CD4-positive, alpha-beta T cell treated with Interleukin-2 at 100 ng/mL for 4 hours (primary cell): ENCODE measurements at regions not wholly inside any gene's neighbourhood (a gene's known extent, or its start where the extent isn't known, plus 50 kb on each side); places are given as distances from the start of the nearest gene placed in this dataset.
A peak's percentile ranks its signal among the peaks of the same experiment; 100 is the strongest.

ENCODE experiments used
- DNase-seq: peaks from one replicate; pipeline ENCODE4 v3.0.0-alpha.2; 2020; ENCODE audit warnings: low spot score

DNA sequence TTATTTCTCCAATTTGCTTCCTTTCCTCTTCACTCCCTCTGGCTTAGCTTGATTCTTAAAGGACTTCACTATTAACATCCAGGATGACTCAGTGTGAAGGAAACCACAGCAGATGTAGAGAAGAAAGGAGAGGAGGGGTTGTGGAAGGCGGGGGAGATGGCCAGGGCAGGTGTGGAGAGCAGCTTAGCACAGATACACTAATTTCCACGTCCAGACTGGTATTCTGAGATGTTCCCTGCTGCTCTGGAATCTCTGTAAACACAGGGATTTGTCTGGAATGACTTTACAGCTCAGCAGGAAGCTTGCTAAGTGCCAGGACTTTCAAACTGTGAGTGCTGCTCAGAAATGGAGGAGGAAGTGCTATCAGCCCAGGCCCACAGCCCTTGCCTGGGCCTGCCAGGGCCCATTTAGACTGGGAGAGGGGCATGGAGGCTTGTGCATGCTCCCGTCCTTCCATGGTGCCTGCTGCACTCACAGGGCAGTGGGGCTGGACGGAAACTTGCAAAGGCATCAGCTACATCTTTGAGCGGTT lies 202.5 kb upstream of the DDHD1 start:
- DNase-seq, result no peak

GRCh38 chr14:53354336-53354735 lies 201.2 kb upstream of the DDHD1 start:
- DNase-seq, result no peak

DNA sequence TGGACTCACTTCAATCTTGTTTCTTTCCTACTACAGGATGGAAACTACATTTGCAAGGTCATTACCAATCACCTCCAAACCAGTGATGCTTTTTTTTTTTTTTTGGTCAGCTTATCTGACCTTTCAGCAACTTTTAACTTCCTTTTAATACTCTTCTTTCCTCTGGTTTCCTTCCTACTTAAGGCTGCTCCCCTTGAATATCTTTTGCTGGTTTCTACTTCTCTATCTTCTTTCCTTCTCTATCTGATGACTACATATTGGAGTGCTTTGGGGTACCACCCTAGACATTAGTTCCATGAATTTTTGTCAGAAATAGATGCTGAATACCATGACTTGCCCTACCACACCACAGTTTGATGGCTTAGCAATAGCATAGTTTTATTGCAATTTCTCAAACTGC lies 197.7 kb upstream of the DDHD1 start:
- no peak for DNase-seq

GRCh38 chr14:53350429-53350828 lies 197.3 kb upstream of the DDHD1 start:
- no peak for DNase-seq

- no peak for DNase-seq
These were observed 193.9 kb upstream of the DDHD1 start for GRCh38 chr14:53346988-53347387.

DNA sequence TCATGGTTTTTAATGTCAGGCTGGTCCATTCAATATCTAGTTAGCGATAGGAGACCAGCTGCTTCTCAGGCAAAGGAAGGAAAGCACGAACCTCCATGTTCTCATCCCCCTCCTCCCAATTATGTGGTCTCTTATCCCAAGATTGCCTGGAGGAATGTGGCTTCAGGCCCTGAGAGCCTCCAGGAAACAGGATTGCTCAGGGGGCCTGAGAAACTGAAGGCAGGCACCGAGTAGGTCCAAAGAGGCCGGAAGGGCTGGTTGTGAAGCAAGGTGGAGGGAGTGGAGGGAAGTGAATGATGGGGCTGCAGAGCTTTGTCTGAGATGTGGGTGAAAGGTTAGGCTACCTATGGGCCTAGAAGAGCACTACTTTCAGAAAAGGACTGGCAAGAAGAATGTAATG lies 188.2 kb upstream of the DDHD1 start:
- no peak for DNase-seq

- DNase-seq, result no peak
These were observed 185.1 kb upstream of the DDHD1 start for GRCh38 chr14:53338192-53338591.

GRCh38 chr14:53336729-53337128 lies 183.6 kb upstream of the DDHD1 start:
- DNase-seq, result no peak

GRCh38 chr14:53333809-53334208 lies 180.7 kb upstream of the DDHD1 start:
- DNase-seq, result no peak

GRCh38 chr14:53331921-53332320 lies 178.8 kb upstream of the DDHD1 start:
- no peak for DNase-seq

- DNase-seq, result no peak
These were observed 178.1 kb upstream of the DDHD1 start for GRCh38 chr14:53331247-53331646.

- no peak for DNase-seq
These were observed 177.3 kb upstream of the DDHD1 start for GRCh38 chr14:53330441-53330840.

DNA sequence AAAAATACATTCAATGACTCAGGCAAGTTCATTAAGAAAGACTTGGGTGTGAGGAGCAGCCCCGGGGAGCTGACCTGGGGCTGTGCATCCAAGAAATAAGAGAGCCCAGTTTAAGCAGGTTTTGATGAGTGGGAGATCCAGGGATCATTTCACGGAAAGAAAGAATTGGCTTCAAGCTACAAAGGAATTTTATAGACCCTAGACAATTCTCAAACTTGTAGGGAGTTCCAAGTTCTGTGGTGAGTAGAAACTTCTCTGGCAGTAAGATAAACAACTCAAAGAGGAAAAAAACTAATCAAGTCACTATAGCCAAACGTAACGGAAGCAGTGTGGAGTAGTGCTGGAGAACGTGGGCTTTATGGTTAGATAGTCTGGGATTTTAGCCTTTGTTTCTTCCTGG lies 175.7 kb upstream of the DDHD1 start:
- no peak for DNase-seq

DNA sequence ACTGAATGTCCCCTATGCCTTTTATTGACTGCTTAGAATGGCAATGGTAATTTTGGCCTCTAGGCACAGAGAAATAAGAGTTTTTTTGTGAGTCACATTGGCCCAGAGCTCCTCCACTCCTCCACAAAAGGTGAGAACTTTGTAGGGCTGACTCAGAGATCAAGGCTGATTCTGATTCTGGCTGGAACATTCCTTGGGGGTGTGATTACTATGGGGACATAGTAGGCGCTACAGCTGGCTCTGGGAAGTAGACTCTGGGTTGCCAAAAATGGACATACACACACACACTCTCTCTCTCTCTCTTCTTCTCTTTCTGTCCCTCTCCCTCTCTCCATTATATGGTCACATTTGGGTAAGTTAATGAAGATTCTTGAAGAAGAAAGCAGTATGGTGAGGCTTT lies 174.6 kb upstream of the DDHD1 start:
- no peak for DNase-seq

DNA sequence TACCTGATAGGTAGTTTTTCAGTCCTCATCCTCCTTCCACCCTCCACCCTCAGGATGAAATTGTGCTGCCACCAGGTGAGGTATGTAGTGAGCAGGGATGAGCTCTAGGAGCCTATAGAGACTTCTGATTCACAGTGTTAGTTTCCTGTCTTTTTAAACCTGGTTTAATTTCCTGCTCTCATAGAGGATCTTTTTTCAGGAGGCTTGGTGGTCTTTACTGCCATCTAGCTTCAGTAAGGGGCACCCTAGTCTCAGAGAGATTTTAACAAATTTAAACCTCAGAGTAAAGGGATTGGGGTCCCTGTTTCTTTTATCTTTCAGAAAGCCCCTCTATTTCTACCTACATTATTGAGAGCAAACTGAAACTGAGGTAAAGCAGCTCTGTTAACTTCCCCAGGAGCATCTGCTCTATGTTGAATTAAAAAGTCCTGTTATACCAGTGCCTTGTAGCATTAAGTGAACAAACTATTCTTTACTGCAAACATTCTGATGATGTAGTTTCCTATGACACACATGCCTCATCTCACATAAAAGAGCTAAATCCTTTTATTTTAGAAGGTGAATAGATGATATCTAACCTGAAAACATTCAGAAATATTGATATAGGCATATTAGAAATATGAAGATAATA lies 172.2 kb upstream of the DDHD1 start:
- no peak for DNase-seq

GRCh38 chr14:53316504-53316903 lies 163.4 kb upstream of the DDHD1 start:
- DNase-seq, result no peak

GRCh38 chr14:53310412-53310811 lies 157.3 kb upstream of the DDHD1 start:
- no peak for DNase-seq

- no peak for DNase-seq
These were observed 153.8 kb upstream of the DDHD1 start for GRCh38 chr14:53306911-53307310.

GRCh38 chr14:53306267-53306721 lies 153.2 kb upstream of the DDHD1 start:
- DNase-seq, result peak; percentile 36

DNA sequence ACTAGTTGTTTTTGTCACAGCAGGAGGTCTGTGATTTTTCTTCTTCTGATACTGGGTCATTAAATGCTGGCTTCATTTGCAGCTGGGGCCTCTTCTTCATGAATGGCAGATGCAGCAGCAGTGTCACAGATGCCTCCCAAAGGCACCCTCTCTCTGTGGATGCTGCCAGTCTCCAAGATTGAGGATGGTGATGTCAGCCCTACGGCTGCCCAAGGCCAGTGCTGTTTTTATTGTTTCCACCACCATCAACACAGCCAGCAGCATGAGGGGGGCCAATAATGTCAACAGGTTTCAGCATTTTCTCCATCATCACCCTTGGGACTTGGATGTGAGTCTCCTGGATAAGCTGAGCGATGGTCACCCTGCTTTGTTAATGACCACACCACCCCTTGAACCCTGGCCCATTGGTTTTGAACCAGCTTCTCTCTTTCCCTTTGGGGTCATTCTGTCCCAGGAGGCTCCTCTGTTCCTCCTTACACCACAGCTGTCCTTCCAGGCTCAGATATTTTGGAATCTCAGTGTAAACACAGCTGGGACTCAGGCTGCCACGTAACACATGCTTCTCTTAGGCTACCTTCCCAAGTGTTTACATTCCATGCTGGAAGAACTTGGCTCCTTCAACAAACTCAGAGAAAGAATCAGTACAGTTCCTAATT lies 151.7 kb upstream of the DDHD1 start:
- no peak for DNase-seq

GRCh38 chr14:53295985-53296582 lies 143.0 kb upstream of the DDHD1 start:
- peak; percentile 60 for DNase-seq

GRCh38 chr14:53295372-53295771 lies 142.2 kb upstream of the DDHD1 start:
- no peak for DNase-seq

GRCh38 chr14:53286301-53286700 lies 133.2 kb upstream of the DDHD1 start:
- DNase-seq, result no peak
